ENCODE measurements at regions not wholly inside any gene's neighbourhood (a gene's known extent, or its start where the extent isn't known, plus 50 kb on each side); places are given as distances from the start of the nearest gene placed in this dataset.
"Not testable (repeated sequence)": the region's sequence is repeated elsewhere in the genome, so short reads cannot be mapped to it uniquely, and the experiment has no call there.

DNA sequence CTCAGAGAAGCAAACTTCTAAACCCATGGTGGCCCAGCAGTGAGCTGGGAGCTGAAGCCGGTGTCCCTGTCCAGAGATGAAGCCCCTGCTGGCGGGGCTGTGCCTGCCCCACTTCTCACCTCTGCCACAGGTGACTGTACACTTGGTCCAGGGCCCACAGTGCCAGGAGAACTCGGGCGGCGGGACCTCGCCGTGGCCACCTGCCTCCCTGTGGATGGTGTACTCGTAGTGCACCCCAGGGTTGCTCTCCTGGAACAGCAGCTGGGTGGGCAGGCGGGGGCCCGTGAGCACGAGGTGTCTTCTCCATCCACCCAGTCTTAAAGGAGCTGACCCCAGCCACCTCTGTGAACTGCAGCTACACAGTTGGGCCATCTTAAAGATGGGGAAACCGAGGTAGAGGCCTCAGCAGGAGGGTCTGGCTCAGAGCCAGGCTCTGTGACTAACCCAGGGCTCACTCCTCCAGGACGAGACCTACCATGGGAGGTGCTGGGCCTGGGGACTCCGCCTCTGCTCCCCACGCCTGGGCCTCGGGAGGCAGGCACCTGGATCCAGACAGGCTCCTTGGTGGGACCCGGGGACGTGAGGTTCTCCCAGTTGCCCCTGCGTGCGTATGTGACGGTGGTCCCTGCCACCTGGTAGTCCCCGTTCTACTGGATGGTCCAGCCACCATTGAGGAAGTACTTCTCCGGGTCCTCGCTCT, 113.1 kb upstream of the AKAP13 start:
- not testable (repeated sequence) for DNase-seq

- no peak for DNase-seq
These were observed 105.9 kb upstream of the AKAP13 start for GRCh38 chr15:85274315-85275050.

- DNase-seq = no peak
These were observed 103.9 kb upstream of the AKAP13 start for GRCh38 chr15:85276508-85276907.

DNA sequence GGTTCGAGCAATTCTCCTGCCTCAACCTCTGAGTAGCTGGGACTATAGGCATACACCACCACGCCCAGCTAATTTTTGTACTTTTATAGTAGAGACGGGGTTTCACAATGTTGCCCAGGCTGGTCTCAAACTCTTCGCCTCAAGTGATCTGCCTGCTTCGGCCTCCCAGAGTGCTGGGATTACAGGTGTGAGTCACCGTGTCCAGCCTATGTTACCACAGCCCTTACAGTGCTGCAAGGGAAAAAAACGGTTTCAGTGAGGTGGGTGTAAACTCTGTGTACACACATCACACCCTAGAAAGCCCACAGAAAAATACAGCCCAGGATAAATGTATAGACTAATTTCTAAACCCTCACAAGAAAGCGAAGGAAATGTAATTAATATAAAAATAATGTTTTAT, 103.5 kb upstream of the AKAP13 start:
- no peak for DNase-seq

- no peak for DNase-seq
These were observed 102.5 kb upstream of the AKAP13 start for GRCh38 chr15:85277847-85278370.

- DNase-seq = no peak
These were observed 100.2 kb upstream of the AKAP13 start for GRCh38 chr15:85280203-85280602.

DNA sequence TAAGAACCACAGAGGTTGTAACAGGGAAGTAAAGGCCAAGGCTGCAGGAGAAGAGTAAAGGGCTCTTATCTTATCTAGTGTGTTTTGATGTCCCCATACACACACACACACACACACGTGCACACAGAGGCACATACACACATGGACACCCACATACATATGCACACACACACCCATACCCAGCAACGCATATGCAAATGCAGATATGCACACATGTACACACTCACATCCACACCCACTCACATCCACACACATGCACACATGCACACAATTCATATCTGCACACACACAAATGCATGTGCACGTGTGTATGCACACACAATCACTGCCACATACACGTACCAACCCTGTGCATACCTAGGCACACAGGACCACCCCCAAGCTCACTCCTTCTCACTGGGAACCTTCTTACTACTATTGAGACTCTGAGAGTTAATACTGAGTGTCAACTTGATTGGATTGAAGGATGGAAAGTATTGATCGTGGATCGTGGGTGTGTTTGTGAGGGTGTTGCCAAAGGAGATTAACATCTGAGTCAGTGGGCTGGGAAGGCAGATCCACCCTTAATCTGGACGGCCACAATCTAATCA, 99.0 kb upstream of the AKAP13 start:
- no peak for DNase-seq

GRCh38 chr15:85282504-85283115, 97.8 kb upstream of the AKAP13 start:
- no peak for DNase-seq

DNA sequence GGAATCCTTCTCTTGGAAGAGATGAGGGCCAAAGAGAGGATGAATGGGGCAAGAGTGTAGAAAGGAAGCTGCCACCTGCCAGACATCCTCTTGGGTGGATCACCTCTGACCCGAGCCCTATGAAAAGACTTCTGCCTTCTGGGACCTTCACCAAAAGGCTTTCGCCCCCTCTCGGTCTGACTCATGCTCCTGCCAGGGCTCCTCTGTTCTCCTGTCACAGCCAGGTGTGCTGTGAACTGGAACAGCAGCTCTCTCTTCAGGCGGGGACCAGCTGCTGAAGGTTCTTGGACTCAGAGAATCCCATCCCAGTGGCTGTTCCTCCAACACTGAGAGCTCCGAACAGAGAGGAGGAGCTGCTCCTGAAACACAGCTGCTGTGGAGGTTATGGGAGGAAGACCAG, 96.6 kb upstream of the AKAP13 start:
- DNase-seq = not testable (repeated sequence)

GRCh38 chr15:85284497-85284896, 95.9 kb upstream of the AKAP13 start:
- DNase-seq = no peak

- peak in 1 of 2 experiments; percentile 25 for DNase-seq
These were observed 90.6 kb upstream of the AKAP13 start for GRCh38 chr15:85289677-85290365.

DNA sequence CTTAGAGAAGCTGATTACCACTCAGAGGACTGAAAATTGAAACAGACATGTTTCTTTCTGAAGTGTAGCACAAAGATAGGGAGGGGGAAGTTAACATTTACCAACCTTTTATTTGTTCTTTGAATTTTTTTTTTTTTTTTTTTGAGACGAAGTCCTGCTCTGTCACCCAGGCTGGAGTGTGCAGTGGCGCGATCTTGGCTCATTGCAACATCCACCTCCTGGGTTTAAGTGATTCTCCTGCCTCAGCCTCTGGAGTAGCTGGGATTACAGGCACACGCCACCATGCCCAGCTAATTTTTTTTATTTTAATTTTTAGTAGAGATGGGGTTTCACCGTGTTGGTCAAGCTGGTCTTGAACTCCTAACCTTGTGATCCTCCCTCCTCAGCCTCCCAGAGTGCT, 87.8 kb upstream of the AKAP13 start:
- not testable (repeated sequence) for DNase-seq

DNA sequence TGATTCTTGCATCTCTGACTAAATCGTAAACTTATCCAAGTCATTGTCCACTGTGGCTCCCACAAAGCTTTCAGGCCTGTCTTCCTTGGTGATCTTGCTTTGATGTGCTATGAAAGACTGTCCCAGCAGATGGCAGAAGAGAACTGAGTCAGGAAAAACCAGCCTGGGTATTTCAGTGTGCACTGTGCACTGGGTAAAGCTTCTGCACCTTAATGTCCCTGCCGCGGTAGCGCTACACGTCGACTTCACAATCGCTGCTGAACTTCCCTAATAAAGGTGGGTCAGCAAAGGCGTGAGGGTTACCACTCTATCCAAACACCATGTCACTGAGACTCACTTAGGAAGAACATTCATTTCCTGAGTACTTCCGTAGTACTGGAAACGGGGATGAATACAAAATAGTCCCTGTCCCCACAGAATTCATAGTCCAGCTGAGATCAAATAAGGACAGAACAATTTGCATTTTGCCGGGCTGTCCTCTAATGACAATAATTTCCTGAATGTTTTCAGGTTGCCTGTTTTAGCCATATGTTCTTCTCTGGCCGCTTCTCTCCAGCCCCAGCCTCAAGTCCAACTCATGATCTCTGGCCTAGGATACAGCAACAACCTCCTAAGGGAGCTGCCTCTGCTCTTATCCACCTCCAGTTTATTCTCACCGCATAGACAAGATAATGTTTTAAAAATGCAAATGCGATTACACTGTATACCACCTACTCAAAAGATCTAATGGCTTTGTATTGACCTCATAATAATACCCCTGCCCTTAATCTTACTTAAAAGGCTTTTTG, 83.6 kb upstream of the AKAP13 start:
- DNase-seq = peak; percentile 61 to 76

DNA sequence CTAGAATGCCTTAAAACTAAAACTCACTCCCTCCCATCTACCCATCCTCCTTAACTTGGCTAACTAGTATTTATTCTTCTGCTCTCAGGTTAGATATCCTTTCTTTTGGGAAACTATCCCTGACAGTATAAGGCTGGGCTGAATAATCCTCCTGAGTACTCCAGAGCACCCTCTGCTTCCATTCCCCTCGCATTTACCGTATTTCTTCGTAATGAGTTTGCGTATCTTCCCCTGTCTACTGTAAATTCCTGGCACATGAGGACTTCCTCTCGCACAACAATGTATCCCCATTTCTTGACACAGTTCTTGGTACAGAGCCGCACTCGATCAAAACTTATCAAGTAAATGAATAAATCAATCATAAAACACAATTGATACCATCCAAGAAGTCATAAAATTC, 82.9 kb upstream of the AKAP13 start:
- no peak for DNase-seq

GRCh38 chr15:85298366-85298765, 82.0 kb upstream of the AKAP13 start:
- DNase-seq = no peak

- DNase-seq = no peak
These were observed 81.5 kb upstream of the AKAP13 start for GRCh38 chr15:85298941-85299340.

DNA sequence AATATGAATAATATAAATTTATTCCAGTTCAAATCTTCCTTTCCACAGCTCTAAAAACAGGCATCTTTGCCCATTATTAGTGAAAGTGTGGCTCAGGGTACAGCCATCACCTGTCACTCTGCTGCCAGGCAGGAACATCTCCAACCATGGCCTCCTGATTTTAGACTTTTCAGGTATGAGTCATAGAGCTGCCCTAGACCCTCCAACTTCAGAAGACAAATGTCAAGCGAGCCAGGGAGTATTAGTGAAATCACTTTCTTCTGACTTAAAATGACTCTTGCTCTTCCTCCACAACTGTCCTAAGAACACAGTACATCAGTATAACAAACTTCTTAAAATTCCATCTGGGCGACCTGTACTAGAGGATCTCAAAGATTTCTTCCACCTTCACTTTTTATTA, 78.1 kb upstream of the AKAP13 start:
- DNase-seq = no peak

GRCh38 chr15:85305050-85305449, 75.4 kb upstream of the AKAP13 start:
- DNase-seq = no peak

- DNase-seq = no peak
These were observed 73.3 kb upstream of the AKAP13 start for GRCh38 chr15:85306946-85307686.

GRCh38 chr15:85307687-85308045, 72.7 kb upstream of the AKAP13 start:
- DNase-seq = no peak

DNA sequence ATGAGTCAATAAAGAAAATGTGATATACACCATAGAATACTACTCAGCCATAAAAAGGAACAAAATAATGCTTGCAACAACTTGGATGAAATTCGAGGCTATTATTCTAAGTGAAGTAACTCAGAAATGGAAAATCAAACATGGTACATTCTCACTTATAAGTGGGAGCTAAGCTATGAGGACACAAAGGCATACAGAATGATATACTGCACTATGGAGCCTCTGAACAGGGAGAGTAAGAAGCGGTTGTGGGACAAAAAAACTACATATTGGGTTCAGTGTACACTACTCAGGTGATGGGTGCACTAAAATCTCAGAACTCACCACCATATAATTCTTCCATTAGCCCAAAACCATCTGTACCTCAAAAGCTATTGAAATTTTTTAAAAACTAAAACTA, 68.8 kb upstream of the AKAP13 start:
- no peak for DNase-seq

Data from activated CD4-positive, alpha-beta T cell treated with anti-CD3 and anti-CD28 coated beads, Interleukin-2, amount 50 U/mL, for 48 hours (primary cell).